HG03439 (cell line): ENCODE measurements at regions not wholly inside any gene's neighbourhood (a gene's known extent, or its start where the extent isn't known, plus 50 kb on each side); places are given as distances from the start of the nearest gene placed in this dataset.

ENCODE experiments used
- ATAC-seq: cut with Tn5 transposase; IDR thresholded peaks from one replicate; pipeline ENCODE4 v1.9.1; 2021; ENCODE audit warnings: mild to moderate bottlenecking, moderate library complexity; ENCODE audit not compliant: unreplicated experiment

DNA sequence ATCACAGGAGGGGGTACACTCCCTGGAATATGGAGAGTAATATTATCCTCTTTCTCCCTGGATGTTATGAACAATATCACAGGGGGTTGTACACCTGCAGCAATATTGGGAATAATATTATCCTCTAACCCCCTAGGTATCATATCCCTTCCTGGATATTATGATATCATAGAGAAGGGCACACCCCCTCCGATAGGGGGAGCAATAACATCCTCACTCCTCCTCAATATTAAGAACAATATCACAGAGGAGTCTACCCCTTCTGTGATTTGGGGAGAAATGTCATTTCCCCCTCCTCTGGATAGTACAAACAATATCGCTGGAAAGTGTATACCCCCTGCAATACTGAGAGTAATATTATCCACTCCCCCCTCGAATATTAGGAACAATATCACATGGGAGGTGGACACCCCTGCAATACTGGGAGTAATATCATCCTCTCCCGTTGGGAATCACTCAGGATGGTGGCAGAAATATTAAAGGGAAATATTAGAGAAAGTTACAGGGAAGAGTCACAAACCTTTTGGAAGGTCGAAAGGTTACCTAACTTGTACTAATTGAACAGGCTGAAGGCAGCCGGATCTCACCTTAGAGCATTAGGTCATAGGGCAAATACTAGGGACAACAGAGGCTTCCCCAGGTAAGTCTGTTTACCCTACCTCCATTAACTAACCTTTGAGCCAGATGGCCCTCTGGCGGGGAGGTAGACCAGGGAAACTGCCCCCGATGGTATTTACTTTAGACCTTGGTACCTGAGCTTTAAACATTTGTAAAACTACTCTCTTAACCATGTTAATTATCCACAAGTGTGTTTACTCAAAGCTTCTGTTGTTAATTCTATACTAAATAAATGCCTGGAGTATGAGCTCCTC, 57.5 kb upstream of the FREM1 start:
- ATAC-seq, result no peak

- ATAC-seq, result no peak
Measured at GRCh38 chr9:14962193-14962882, 52.1 kb upstream of the FREM1 start.

- no peak for ATAC-seq
Measured at GRCh38 chr9:14961372-14962068, 51.3 kb upstream of the FREM1 start.

- ATAC-seq, result no peak
Measured at GRCh38 chr9:14960881-14961280, 50.7 kb upstream of the FREM1 start.
